Right lobe of liver (tissue), 6 donors: ENCODE measurements at regions not wholly inside any gene's neighbourhood (a gene's known extent, or its start where the extent isn't known, plus 50 kb on each side); places are given as distances from the start of the nearest gene placed in this dataset.
A peak's percentile ranks its signal among the peaks of the same experiment; 100 is the strongest.

Experiments
- ATAC-seq, 4 donors: fragments of 200-7000 bp; cut with Tn5 transposase; one replicate each; pipeline ENCODE4 v1.9.1; 2020; ENCODE audit warnings: mild to moderate bottlenecking in 4 of 4, moderate library complexity in 4 of 4
- DNase-seq, 3 donors: peaks; one replicate each; pipeline ENCODE4 v3.0.0-alpha.2; 2020
- H3K27ac ChIP-seq, 3 donors: fragments of 200-600 bp; one replicate each; pipeline ENCODE4 v1.8.0; 2022
- H3K27me3 ChIP-seq, 2 donors: fragments of 200-600 bp; one replicate each; pipeline ENCODE4 v1.8.0; 2022
- H3K36me3 ChIP-seq, 4 donors: fragments of 200-600 bp; sonication (generic) in 1 of 4; one replicate each; pipeline versions ENCODE4 v1.5.1 to v1.8.0; 2017 to 2022; ENCODE audit warnings: control low read depth in 1 of 4
- H3K4me1 ChIP-seq, 4 donors: fragments of 200-600 bp; sonication (generic) in 1 of 4; one replicate each; pipeline versions ENCODE4 v1.5.1 to v1.8.0; 2017 to 2022; ENCODE audit warnings: control low read depth in 1 of 4
- H3K4me3 ChIP-seq, 3 donors: fragments of 200-600 bp; one replicate each; pipeline ENCODE4 v1.8.0; 2022
- H3K9me3 ChIP-seq, 4 donors: fragments of 200-600 bp; sonication (generic) in 1 of 4; one replicate each; pipeline versions ENCODE4 v1.5.1 to v1.8.0; 2017 to 2022; ENCODE audit warnings: control low read depth in 1 of 4
- POLR2A ChIP-seq: fragments of 450-650 bp; IDR thresholded peaks from one replicate; pipeline ENCODE4 v1.6.1; 2017; ENCODE audit warnings: antibody characterized with exemption, mild to moderate bottlenecking
- WGBS: methylation state at CpG from one replicate; pipeline ENCODE4 v1.1.6; 2018; ENCODE audit warnings: low coverage, low lambda C conversion rate; ENCODE audit not compliant: insufficient coverage; ENCODE audit errors: missing lambda C conversion rate; 5-methylcytosine and 5-hydroxymethylcytosine counted together
- intact Hi-C, 2 donors: fragments of 100-400 bp; cut with DNase I; formaldehyde crosslinking; loops; one replicate each; pipeline versions ENCODE4 v1.11.2 to v1.14.1; 2022
- TF ChIP-seq, protein P1 (sequence below), 4 donors: fragments of 200-600 bp in 3 of 4; fragments of 450-650 bp in 1 of 4; IDR thresholded peaks; one replicate each; pipeline versions ENCODE4 v1.5.1 to v1.8.0; 2016 to 2022; ENCODE audit warnings: antibody characterized with exemption in 4 of 4, mild to moderate bottlenecking in 2 of 4
- donor health status: DM: no; HTN: yes; CAD: no.
- donor health status: DM: no; HTN: no; CAD: no.
- donor health status: DM: no; HTN: no; CAD: no.
- donor health status: DM: no; HTN: yes; CAD: no.
- donor health status: DM: no; HTN: yes; CAD: no.

DNA sequence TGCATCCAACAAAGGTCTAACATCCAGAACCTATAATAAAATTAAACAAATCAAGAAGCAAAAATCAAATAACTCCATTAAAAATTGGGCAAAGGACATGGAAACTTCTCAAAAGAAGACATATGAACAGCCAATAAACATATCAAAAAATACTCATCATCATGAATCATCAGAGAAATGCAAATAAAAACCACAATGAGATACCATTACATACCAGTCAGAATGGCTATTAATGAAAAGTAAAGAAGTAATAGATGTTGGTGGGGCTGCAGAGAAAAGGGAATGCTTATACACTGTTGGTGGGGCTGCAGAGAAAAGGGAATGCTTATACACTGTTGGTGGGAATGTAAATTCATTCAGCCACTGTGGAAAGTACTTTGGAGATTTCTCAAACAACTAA, 465.8 kb downstream of the ZIC3 start:
- no peaks in the 10 kb centered on the region for H3K27me3 ChIP-seq
- no peak overlapping the region for H3K27ac ChIP-seq
- DNase-seq (no peak), ATAC-seq (no peak)
- no peak for TF ChIP-seq POLR2A
- TF ChIP-seq, protein P1, sequence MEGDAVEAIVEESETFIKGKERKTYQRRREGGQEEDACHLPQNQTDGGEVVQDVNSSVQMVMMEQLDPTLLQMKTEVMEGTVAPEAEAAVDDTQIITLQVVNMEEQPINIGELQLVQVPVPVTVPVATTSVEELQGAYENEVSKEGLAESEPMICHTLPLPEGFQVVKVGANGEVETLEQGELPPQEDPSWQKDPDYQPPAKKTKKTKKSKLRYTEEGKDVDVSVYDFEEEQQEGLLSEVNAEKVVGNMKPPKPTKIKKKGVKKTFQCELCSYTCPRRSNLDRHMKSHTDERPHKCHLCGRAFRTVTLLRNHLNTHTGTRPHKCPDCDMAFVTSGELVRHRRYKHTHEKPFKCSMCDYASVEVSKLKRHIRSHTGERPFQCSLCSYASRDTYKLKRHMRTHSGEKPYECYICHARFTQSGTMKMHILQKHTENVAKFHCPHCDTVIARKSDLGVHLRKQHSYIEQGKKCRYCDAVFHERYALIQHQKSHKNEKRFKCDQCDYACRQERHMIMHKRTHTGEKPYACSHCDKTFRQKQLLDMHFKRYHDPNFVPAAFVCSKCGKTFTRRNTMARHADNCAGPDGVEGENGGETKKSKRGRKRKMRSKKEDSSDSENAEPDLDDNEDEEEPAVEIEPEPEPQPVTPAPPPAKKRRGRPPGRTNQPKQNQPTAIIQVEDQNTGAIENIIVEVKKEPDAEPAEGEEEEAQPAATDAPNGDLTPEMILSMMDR (IDR thresholded peaks at IDR 0.05), result no peak
- no peak overlapping the region for H3K4me3 ChIP-seq
- no peaks in the 10 kb centered on the region for H3K4me1 ChIP-seq
- intact Hi-C loops, result no loop called here
- no peaks in the 10 kb centered on the region for H3K36me3 ChIP-seq
- no peaks in the 10 kb centered on the region for H3K9me3 ChIP-seq

- ATAC-seq (no peak), DNase-seq (no peak)
- H3K4me3 ChIP-seq, result no peak overlapping the region
- no peaks in the 10 kb centered on the region for H3K27me3 ChIP-seq
- H3K36me3 ChIP-seq, result no peaks in the 10 kb centered on the region
- H3K27ac ChIP-seq, result no peak overlapping the region
- intact Hi-C loops, result no loop called here
- no peak for TF ChIP-seq POLR2A
- TF ChIP-seq, protein P1 (IDR thresholded peaks at IDR 0.05), result peak in 2 of 4 donors; percentile 19 to 25
- 12% methylated on average over 1 of the region's 1 CpG for WGBS
- no peaks in the 10 kb centered on the region for H3K4me1 ChIP-seq
- no peaks in the 10 kb centered on the region for H3K9me3 ChIP-seq
These were observed 468.2 kb downstream of the ZIC3 start for GRCh38 chrX:138034136-138034535.

- Histone ChIP-seq H3K27ac (no peak overlapping the region), H3K36me3 (no peaks in the 10 kb centered on the region), H3K4me1 (no peaks in the 10 kb centered on the region), H3K9me3 (no peaks in the 10 kb centered on the region), H3K4me3 (no peak overlapping the region), H3K27me3 (no peaks in the 10 kb centered on the region)
- TF ChIP-seq POLR2A, result no peak
- TF ChIP-seq, protein P1 (IDR thresholded peaks at IDR 0.05), result no peak
- ATAC-seq (no peak), DNase-seq (no peak)
- 40% methylated on average over 1 of the region's 1 CpG for WGBS
- intact Hi-C loops, result no loop called here
These were observed 471.6 kb downstream of the ZIC3 start for GRCh38 chrX:138037548-138037947.

GRCh38 chrX:138057883-138058282, 492.0 kb downstream of the ZIC3 start:
- no peak overlapping the region for H3K4me3 ChIP-seq
- peak in 2 of 4 donors; percentile 56 to 70 for ATAC-seq
- H3K27me3 ChIP-seq, result no peaks in the 10 kb centered on the region
- WGBS, result 22% methylated on average over 3 of the region's 3 CpGs
- no peaks in the 10 kb centered on the region for H3K4me1 ChIP-seq
- DNase-seq, result peak in 1 of 3 donors; percentile 43
- no peaks in the 10 kb centered on the region for H3K9me3 ChIP-seq
- no peaks in the 10 kb centered on the region for H3K36me3 ChIP-seq
- intact Hi-C loops, result no loop called here
- H3K27ac ChIP-seq, result no peak overlapping the region
- TF ChIP-seq POLR2A, result no peak
- TF ChIP-seq, protein P1 (IDR thresholded peaks at IDR 0.05), result peak in 1 of 4 donors; percentile 12

DNA sequence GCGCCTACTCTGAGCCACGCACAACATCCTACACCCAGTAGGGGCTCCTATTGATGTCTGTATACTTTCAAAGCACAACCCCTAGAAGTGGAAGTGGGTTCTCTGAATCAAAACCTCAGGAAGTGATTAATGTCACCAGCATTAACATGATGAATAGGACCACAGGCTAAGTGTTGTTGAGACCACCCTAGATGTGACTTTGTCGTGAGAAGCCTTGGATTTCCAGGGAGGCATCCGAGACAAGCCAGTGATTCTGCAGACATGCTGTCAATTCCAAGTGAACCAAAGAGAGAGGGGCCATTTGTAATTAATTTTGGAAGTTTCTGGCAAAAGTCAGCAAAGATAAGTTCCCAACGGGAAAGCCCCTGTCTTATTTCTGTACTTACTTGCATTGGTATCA, 493.0 kb downstream of the ZIC3 start:
- intact Hi-C loops, result no loop called here
- Histone ChIP-seq H3K36me3 (no peaks in the 10 kb centered on the region), H3K9me3 (no peaks in the 10 kb centered on the region), H3K4me1 (no peaks in the 10 kb centered on the region), H3K27ac (no peak overlapping the region), H3K27me3 (no peaks in the 10 kb centered on the region), H3K4me3 (no peak overlapping the region)
- ATAC-seq (no peak), DNase-seq (no peak)
- TF ChIP-seq POLR2A, result no peak
- TF ChIP-seq, protein P1 (IDR thresholded peaks at IDR 0.05), result no peak
- 30% methylated on average over 5 of the region's 5 CpGs for WGBS
